GM23248 (cell line): ENCODE measurements at regions not wholly inside any gene's neighbourhood (a gene's known extent, or its start where the extent isn't known, plus 50 kb on each side); places are given as distances from the start of the nearest gene placed in this dataset.

ENCODE experiments used
- DNase-seq: peaks from one replicate; pipeline ENCODE4 v3.0.0-alpha.2; 2015
- H2AFZ ChIP-seq: fragments of 200-600 bp; sonication (generic); 2 replicates; pipeline ENCODE4 v1.6.1; 2016; ENCODE audit warnings: antibody characterized with exemption
- H3F3A ChIP-seq: fragments of 200-600 bp; sonication (generic); 2 replicates; pipeline ENCODE4 v1.6.1; 2016; ENCODE audit warnings: mild to moderate bottlenecking, antibody characterized with exemption, mixed run types; ENCODE audit not compliant: insufficient read depth
- H3K27ac ChIP-seq: fragments of 200-600 bp; sonication (generic); 2 replicates; pipeline ENCODE4 v1.5.1; 2016; ENCODE audit warnings: mild to moderate bottlenecking
- H3K27me3 ChIP-seq: fragments of 200-600 bp; sonication (generic); replicated peaks from 2 replicates; pipeline ENCODE4 v1.6.1; 2016; ENCODE audit warnings: mild to moderate bottlenecking; ENCODE audit not compliant: insufficient read depth
- H3K36me3 ChIP-seq: fragments of 200-600 bp; sonication (generic); 2 replicates; pipeline ENCODE4 v1.6.1; 2016; ENCODE audit warnings: low read depth, mild to moderate bottlenecking
- H3K4me1 ChIP-seq: fragments of 200-600 bp; sonication (generic); 2 replicates; pipeline ENCODE4 v1.6.1; 2016; ENCODE audit warnings: mild to moderate bottlenecking; ENCODE audit not compliant: insufficient read depth
- H3K4me2 ChIP-seq: fragments of 200-600 bp; sonication (generic); one replicate; pipeline ENCODE4 v1.6.1; 2016; ENCODE audit warnings: mild to moderate bottlenecking; ENCODE audit not compliant: unreplicated experiment
- H3K4me3 ChIP-seq: fragments of 200-600 bp; sonication (generic); 2 replicates; pipeline ENCODE4 v1.5.1; 2016; ENCODE audit warnings: mild to moderate bottlenecking
- H3K79me2 ChIP-seq: fragments of 200-600 bp; sonication (generic); 2 replicates; pipeline ENCODE4 v1.6.1; 2016; ENCODE audit warnings: mild to moderate bottlenecking; ENCODE audit not compliant: insufficient read depth
- H3K9ac ChIP-seq: fragments of 200-600 bp; sonication (generic); 2 replicates; pipeline ENCODE4 v1.6.1; 2016; ENCODE audit warnings: mild to moderate bottlenecking
- H3K9me2 ChIP-seq: fragments of 200-600 bp; sonication (generic); 2 replicates; pipeline ENCODE4 v1.6.1; 2016; ENCODE audit warnings: mixed run types, mild to moderate bottlenecking, moderate library complexity; ENCODE audit not compliant: insufficient read depth
- H3K9me3 ChIP-seq: fragments of 200-600 bp; sonication (generic); one replicate; pipeline ENCODE4 v1.6.1; 2017; ENCODE audit warnings: low read depth
- H4K20me1 ChIP-seq: fragments of 200-600 bp; sonication (generic); 2 replicates; pipeline ENCODE4 v1.6.0; 2016; ENCODE audit not compliant: insufficient read depth
- EZH2 ChIP-seq: fragments of 200-600 bp; sonication (generic); IDR thresholded peaks from 2 replicates; pipeline ENCODE4 v1.6.1; 2018; ENCODE audit warnings: antibody characterized with exemption, mild to moderate bottlenecking; ENCODE audit not compliant: insufficient read depth, poor library complexity, severe bottlenecking
- EZH2phosphoT487 ChIP-seq: fragments of 200-600 bp; sonication (generic); IDR thresholded peaks from 2 replicates; pipeline ENCODE4 v1.6.1; 2018; ENCODE audit warnings: antibody characterized with exemption, moderate library complexity, mild to moderate bottlenecking, low read depth; ENCODE audit not compliant: insufficient read depth
- WGBS, 2 experiments: methylation state at CpG; one replicate each; pipeline ENCODE4 v1.1.6; 2015 to 2017; ENCODE audit warnings: low lambda C conversion rate in 2 of 2, low coverage in 1 of 2; ENCODE audit errors: missing lambda C conversion rate in 2 of 2; 5-methylcytosine and 5-hydroxymethylcytosine counted together
- in situ Hi-C: fragments of 300-500 bp; cut with MboI; formaldehyde crosslinking; loops from 2 replicates; pipeline ENCODE4 v1.15.0; 2020

GRCh38 chr3:67294341-67294740, 296.2 kb downstream of the KBTBD8 start:
- WGBS, 2 experiments = 64 to 65% methylated on average over 3 of the region's 3 CpGs
- Histone ChIP-seq H3K79me2 (no peaks in the 10 kb centered on the region), H3K9ac (no peak overlapping the region), H3K9me2 (no peaks in the 10 kb centered on the region), H3K4me3 (no peak overlapping the region), H3K4me2 (no peak overlapping the region), H3K27me3 (no peaks in the 10 kb centered on the region), H2AFZ (no peak overlapping the region), H4K20me1 (no peaks in the 10 kb centered on the region), H3F3A (no peaks in the 10 kb centered on the region), H3K36me3 (no peaks in the 10 kb centered on the region), H3K4me1 (no peaks in the 10 kb centered on the region), H3K27ac (no peak overlapping the region), H3K9me3 (no peaks in the 10 kb centered on the region)
- DNase-seq = no peak
- in situ Hi-C loops = no loop called here
- TF ChIP-seq EZH2phosphoT487 = no peak
- no peak for TF ChIP-seq EZH2

DNA sequence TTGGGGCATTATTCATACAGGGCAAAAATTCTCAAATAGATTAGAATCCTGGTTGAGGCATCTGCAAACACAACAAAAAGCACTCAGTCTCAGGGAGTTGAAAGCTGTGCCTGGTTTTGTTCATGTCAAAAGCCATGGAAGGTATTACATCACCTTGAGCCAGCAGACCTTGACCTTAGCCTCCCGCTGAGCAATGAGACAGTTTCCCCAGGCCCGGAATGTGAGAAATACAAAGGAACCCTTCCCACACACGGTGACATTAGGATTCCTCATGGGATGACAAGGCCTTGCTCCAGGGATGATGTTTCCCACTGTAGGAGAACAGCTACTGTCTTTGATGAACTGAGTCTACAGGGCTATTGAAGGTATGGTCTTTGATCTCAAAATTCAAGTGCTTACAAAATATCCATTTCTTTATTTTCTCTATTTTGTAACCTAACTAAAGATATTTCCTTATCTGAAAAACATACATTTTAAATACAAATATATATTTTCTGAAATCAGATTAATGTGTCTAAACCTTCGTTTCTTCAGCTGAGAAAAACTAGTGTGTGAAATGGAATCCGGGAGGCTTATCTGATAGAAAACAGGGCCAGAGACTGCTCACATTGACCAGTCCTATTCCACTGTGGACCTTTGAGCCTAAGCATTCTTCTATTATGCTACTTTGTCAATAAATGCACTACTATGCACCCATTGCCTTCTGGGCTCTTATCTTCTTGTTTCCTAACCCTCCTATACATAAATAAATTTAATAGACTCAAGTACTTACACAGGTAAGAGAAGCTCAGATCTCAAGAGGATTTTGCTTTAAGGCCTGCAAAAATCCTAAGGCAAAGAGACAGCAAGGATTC, 298.2 kb downstream of the KBTBD8 start:
- Histone ChIP-seq H3K27ac (no peak overlapping the region), H3K4me2 (no peak overlapping the region), H2AFZ (no peak overlapping the region), H3K4me3 (no peak overlapping the region), H3K27me3 (no peaks in the 10 kb centered on the region), H3K9ac (no peak overlapping the region), H3K36me3 (no peaks in the 10 kb centered on the region), H3K4me1 (no peaks in the 10 kb centered on the region), H4K20me1 (no peaks in the 10 kb centered on the region), H3K9me3 (no peaks in the 10 kb centered on the region), H3K79me2 (no peaks in the 10 kb centered on the region), H3K9me2 (no peaks in the 10 kb centered on the region), H3F3A (no peaks in the 10 kb centered on the region)
- WGBS, 2 experiments = 26 to 36% methylated on average over 5 of the region's 5 CpGs
- no peak for DNase-seq
- TF ChIP-seq EZH2phosphoT487 (no peak), EZH2 (no peak)
- in situ Hi-C loops = no loop called here

- H3K27me3 ChIP-seq = no peaks in the 10 kb centered on the region
- H3K4me1 ChIP-seq = no peaks in the 10 kb centered on the region
- H3K27ac ChIP-seq = no peak overlapping the region
- no peaks in the 10 kb centered on the region for H4K20me1 ChIP-seq
- no peaks in the 10 kb centered on the region for H3K36me3 ChIP-seq
- no peaks in the 10 kb centered on the region for H3K9me2 ChIP-seq
- TF ChIP-seq EZH2 = no peak
- no peak for TF ChIP-seq EZH2phosphoT487
- DNase-seq = no peak
- no peak overlapping the region for H2AFZ ChIP-seq
- H3K4me3 ChIP-seq = no peak overlapping the region
- in situ Hi-C loops = no loop called here
- H3K9me3 ChIP-seq = no peaks in the 10 kb centered on the region
- no peak overlapping the region for H3K4me2 ChIP-seq
- H3K9ac ChIP-seq = no peak overlapping the region
- 29 to 35% methylated on average over 4 of the region's 4 CpGs for WGBS, 2 experiments
- no peaks in the 10 kb centered on the region for H3K79me2 ChIP-seq
- no peaks in the 10 kb centered on the region for H3F3A ChIP-seq
Measured at GRCh38 chr3:67297715-67298475, 299.8 kb downstream of the KBTBD8 start.

GRCh38 chr3:67301556-67301955, 303.4 kb downstream of the KBTBD8 start:
- no peak overlapping the region for H3K9ac ChIP-seq
- H3K27ac ChIP-seq = no peak overlapping the region
- 23 to 43% methylated on average over 2 of the region's 2 CpGs for WGBS, 2 experiments
- H3F3A ChIP-seq = no peaks in the 10 kb centered on the region
- no peak overlapping the region for H2AFZ ChIP-seq
- no peaks in the 10 kb centered on the region for H3K27me3 ChIP-seq
- no peaks in the 10 kb centered on the region for H3K79me2 ChIP-seq
- no peak overlapping the region for H3K4me2 ChIP-seq
- H4K20me1 ChIP-seq = no peaks in the 10 kb centered on the region
- no peaks in the 10 kb centered on the region for H3K9me2 ChIP-seq
- no peak for DNase-seq
- no peaks in the 10 kb centered on the region for H3K4me1 ChIP-seq
- no peaks in the 10 kb centered on the region for H3K36me3 ChIP-seq
- no peak overlapping the region for H3K4me3 ChIP-seq
- H3K9me3 ChIP-seq = no peaks in the 10 kb centered on the region
- TF ChIP-seq EZH2 (no peak), EZH2phosphoT487 (no peak)
- in situ Hi-C loops = no loop called here
